ENCODE measurements at regions not wholly inside any gene's neighbourhood (a gene's known extent, or its start where the extent isn't known, plus 50 kb on each side); places are given as distances from the start of the nearest gene placed in this dataset.

DNA sequence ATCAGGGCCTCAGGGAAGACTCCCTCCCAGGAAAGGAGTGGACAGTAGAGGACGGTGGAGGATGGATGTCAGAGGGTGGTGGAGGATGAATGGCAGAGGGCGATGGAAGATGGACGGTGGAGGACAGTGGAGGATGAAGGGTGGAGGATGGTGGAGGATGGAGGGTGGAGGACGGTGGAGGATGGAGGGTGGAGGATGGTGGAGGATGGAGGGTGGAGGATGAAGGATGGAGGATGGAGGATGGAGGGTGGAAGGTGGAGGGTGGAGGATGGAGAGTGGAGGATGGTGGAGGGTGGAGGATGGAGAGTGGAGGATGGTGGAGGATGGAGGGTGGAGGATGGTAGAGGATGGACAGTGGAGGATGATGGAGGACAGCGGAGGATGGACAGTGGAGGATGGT, 95.9 kb downstream of the LRRC74A start:
- Histone ChIP-seq H3K36me3 (ENCODE audit: control insufficient read depth, insufficient read depth, low read length) (no peaks in the 10 kb centered on the region), H2AFZ (no peak overlapping the region), H3K4me2 (ENCODE audit: low read length) (peak overlapping the region; percentile 22), H3K27me3 (ENCODE audit: control insufficient read depth, insufficient read depth, low read length) (no peaks in the 10 kb centered on the region), H3K9ac (no peak overlapping the region), H3K4me1 (peaks cover 82% of the 10 kb centered on the region), H3K27ac (peak overlapping the region; percentile 100), H3K4me3 (ENCODE audit: low read depth, low read length) (no peak overlapping the region), H3K9me3 (ENCODE audit: control insufficient read depth, low read length) (no peaks in the 10 kb centered on the region), H3K79me2 (no peaks in the 10 kb centered on the region)
- TF ChIP-seq, protein P1, sequence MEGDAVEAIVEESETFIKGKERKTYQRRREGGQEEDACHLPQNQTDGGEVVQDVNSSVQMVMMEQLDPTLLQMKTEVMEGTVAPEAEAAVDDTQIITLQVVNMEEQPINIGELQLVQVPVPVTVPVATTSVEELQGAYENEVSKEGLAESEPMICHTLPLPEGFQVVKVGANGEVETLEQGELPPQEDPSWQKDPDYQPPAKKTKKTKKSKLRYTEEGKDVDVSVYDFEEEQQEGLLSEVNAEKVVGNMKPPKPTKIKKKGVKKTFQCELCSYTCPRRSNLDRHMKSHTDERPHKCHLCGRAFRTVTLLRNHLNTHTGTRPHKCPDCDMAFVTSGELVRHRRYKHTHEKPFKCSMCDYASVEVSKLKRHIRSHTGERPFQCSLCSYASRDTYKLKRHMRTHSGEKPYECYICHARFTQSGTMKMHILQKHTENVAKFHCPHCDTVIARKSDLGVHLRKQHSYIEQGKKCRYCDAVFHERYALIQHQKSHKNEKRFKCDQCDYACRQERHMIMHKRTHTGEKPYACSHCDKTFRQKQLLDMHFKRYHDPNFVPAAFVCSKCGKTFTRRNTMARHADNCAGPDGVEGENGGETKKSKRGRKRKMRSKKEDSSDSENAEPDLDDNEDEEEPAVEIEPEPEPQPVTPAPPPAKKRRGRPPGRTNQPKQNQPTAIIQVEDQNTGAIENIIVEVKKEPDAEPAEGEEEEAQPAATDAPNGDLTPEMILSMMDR (IDR thresholded peaks at IDR 0.05) = no peak

DNA sequence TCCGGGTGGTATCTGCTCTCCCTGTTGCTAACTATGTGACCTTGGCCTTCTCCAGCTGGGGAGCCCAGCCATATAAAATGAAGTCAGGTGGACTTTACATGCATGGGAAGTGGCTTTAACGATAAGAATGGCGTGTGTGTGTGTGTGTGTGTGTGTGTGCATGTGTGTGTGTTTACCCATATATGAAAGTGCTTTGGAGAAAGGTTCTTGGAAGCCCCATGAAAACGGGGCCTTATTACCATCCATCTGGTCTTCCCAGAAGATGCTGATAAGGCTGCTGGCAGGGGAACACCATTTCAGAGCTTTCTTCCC, 94.8 kb downstream of the LRRC74A start:
- H3K79me2 ChIP-seq = no peaks in the 10 kb centered on the region
- no peak overlapping the region for H2AFZ ChIP-seq
- no peaks in the 10 kb centered on the region for H3K27me3 ChIP-seq (ENCODE audit: control insufficient read depth, insufficient read depth, low read length)
- peak overlapping the region; percentile 100 for H3K27ac ChIP-seq
- no peaks in the 10 kb centered on the region for H3K9me3 ChIP-seq (ENCODE audit: control insufficient read depth, low read length)
- no peak overlapping the region for H3K9ac ChIP-seq
- no peaks in the 10 kb centered on the region for H3K36me3 ChIP-seq (ENCODE audit: control insufficient read depth, insufficient read depth, low read length)
- TF ChIP-seq, protein P1 (IDR thresholded peaks at IDR 0.05) = no peak
- no peak overlapping the region for H3K4me2 ChIP-seq (ENCODE audit: low read length)
- H3K4me3 ChIP-seq (ENCODE audit: low read depth, low read length) = no peak overlapping the region
- H3K4me1 ChIP-seq = peaks cover 87% of the 10 kb centered on the region

DNA sequence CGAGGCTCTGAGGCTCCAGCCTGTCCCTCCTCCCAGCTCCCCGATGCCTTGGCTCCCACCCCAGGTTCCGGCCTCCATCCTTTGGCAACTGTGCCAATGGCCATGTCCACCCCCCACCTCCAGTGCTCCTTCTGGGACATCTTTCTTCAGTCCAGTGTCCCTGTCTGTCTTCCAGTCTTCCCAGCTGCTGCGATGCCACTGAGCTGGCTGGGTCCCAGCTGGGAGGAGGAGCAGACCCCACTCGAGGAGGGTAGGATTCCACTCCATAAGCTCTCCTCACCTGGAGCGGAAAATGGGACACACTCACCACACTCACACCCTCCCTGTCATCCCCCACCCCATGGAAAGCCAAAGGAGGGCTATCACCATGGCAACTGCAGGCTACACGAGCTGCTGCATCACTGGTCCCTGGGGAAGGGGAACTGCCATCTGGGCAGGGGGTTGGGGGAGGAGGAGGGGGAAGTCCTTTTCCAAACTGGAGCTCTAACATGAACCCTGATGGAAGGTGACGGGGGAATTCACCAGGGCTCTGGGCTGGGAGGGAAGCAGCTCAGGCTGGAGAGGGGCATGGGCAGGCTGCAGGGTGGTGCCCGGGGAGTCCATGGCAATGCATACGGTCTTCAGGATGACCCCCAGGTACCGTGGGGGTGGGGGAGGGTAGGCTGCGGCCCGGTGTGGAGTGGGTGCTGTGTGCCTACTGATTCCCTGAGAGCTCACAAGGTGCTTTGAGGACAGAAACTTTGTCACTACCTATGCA, 94.3 kb downstream of the LRRC74A start:
- H3K79me2 ChIP-seq = no peaks in the 10 kb centered on the region
- TF ChIP-seq, protein P1 (IDR thresholded peaks at IDR 0.05) = no peak
- H3K9me3 ChIP-seq (ENCODE audit: control insufficient read depth, low read length) = no peaks in the 10 kb centered on the region
- no peaks in the 10 kb centered on the region for H3K27me3 ChIP-seq (ENCODE audit: control insufficient read depth, insufficient read depth, low read length)
- peaks cover 86% of the 10 kb centered on the region for H3K4me1 ChIP-seq
- no peaks in the 10 kb centered on the region for H3K36me3 ChIP-seq (ENCODE audit: control insufficient read depth, insufficient read depth, low read length)
- peak overlapping the region; percentile 100 for H3K27ac ChIP-seq
- H2AFZ ChIP-seq = peak overlapping the region; percentile 60
- H3K4me2 ChIP-seq (ENCODE audit: low read length) = peak overlapping the region; percentile 57
- peak overlapping the region; percentile 41 for H3K4me3 ChIP-seq (ENCODE audit: low read depth, low read length)
- H3K9ac ChIP-seq = peak overlapping the region; percentile 95

DNA sequence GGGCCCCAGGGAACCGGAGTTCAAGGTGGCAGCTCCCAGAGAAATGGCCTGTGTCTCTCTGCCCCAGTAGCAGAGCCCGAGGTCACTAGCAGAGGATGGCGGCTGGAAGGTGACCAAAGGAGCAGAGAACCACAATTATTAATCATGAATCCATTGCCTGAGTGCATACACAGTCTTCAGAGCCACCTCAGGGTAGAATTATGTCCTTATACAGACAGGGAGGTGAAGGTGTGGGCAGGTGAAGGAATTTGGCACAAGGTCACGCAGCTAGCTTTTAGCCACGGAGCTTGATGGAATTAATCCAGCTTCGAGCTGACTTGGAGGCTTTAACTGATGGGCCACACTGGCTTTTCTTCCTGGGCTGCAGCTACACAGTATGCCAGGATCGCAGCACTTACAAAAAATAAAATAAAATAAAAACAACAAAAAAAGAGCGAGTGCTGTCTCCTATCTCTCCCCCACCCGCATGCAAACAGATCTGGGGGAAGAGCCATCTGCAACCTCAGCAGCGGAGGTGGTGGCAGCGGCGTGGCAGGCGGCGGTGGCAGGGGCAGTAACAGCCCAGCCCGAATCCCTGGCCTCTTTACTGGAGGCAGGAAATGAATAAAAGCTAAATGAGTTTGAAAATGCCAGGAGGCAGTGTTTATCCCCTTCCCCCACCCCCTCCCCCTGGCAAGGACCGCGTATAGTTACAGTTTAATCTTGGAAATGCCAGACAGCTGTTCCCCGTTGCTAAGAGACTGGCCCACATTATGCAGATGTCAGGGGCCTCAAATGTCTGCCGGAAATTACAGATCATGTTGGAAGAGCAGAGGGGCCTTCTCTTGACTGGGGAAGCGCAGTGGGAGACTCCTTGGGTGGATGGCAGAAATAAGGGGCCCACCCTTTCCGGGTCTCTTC, 93.5 kb downstream of the LRRC74A start:
- Histone ChIP-seq H3K27me3 (ENCODE audit: control insufficient read depth, insufficient read depth, low read length) (no peaks in the 10 kb centered on the region), H3K9ac (peak overlapping the region; percentile 95), H3K27ac (peak overlapping the region; percentile 100), H3K4me2 (ENCODE audit: low read length) (peak overlapping the region; percentile 57), H3K4me3 (ENCODE audit: low read depth, low read length) (peak overlapping the region; percentile 41), H3K9me3 (ENCODE audit: control insufficient read depth, low read length) (no peaks in the 10 kb centered on the region), H3K36me3 (ENCODE audit: control insufficient read depth, insufficient read depth, low read length) (no peaks in the 10 kb centered on the region), H3K4me1 (peaks cover 86% of the 10 kb centered on the region), H3K79me2 (no peaks in the 10 kb centered on the region), H2AFZ (peak overlapping the region; percentile 60)
- TF ChIP-seq, protein P1 (IDR thresholded peaks at IDR 0.05) = no peak

Measured in parathyroid adenoma (tissue), 2 donors.